Prostate gland (tissue), 2 donors: ENCODE measurements at regions not wholly inside any gene's neighbourhood (a gene's known extent, or its start where the extent isn't known, plus 50 kb on each side); places are given as distances from the start of the nearest gene placed in this dataset.

Experiments
- CTCF ChIP-seq, 4 experiments: fragments of 200-600 bp in 2 of 4; fragments of 450-650 bp in 2 of 4; sonication (generic) in 2 of 4; IDR thresholded peaks; 1 replicate in 3 of 4; 2 replicates in 1 of 4; pipeline ENCODE4 v1.5.1; 2016 to 2019; ENCODE audit warnings: antibody characterized with exemption in 4 of 4, mild to moderate bottlenecking in 2 of 4, moderate library complexity in 2 of 4
- POLR2A ChIP-seq: fragments of 450-650 bp; IDR thresholded peaks from one replicate; pipeline ENCODE4 v1.6.1; 2016; ENCODE audit warnings: antibody characterized with exemption, mild to moderate bottlenecking
- POLR2AphosphoS5 ChIP-seq: sonication (generic); formaldehyde crosslinking; IDR thresholded peaks from one replicate; pipeline ENCODE4 v1.6.1; 2017; ENCODE audit warnings: antibody characterized with exemption

- no peak for TF ChIP-seq CTCF (IDR thresholded peaks at IDR 0.05)
- TF ChIP-seq POLR2A, result no peak
- no peak for TF ChIP-seq POLR2AphosphoS5
These were observed 610.3 kb downstream of the TLE1 start for GRCh38 chr9:81079055-81079454.
